Ishikawa (cell line): ENCODE measurements at regions not wholly inside any gene's neighbourhood (a gene's known extent, or its start where the extent isn't known, plus 50 kb on each side); places are given as distances from the start of the nearest gene placed in this dataset.

Experiments
- CEBPB ChIP-seq: IDR thresholded peaks from 2 replicates; pipeline ENCODE4 v1.6.1; 2012
- CREB1 ChIP-seq: IDR thresholded peaks from 2 replicates; pipeline ENCODE4 v1.6.1; 2012; ENCODE audit warnings: low read depth
- EGR1 ChIP-seq: IDR thresholded peaks from 2 replicates; pipeline ENCODE4 v1.6.1; 2012
- EP300 ChIP-seq: IDR thresholded peaks from 2 replicates; pipeline ENCODE4 v1.6.1; 2012; ENCODE audit warnings: borderline replicate concordance
- FOXM1 ChIP-seq: IDR thresholded peaks from 2 replicates; pipeline ENCODE4 v1.6.1; 2012; ENCODE audit warnings: low read depth, borderline replicate concordance
- MAX ChIP-seq: IDR thresholded peaks from 2 replicates; pipeline ENCODE4 v1.6.1; 2012
- NFIC ChIP-seq: IDR thresholded peaks from 2 replicates; pipeline ENCODE4 v1.6.1; 2012
- RAD21 ChIP-seq: IDR thresholded peaks from 2 replicates; pipeline ENCODE4 v1.6.1; 2012; ENCODE audit warnings: low read depth
- REST ChIP-seq: IDR thresholded peaks from 2 replicates; pipeline ENCODE4 v1.6.1; 2012; ENCODE audit warnings: low read depth, mild to moderate bottlenecking
- TAF1 ChIP-seq: IDR thresholded peaks from 2 replicates; pipeline ENCODE4 v1.6.1; 2012; ENCODE audit warnings: low read depth, mild to moderate bottlenecking
- TCF12 ChIP-seq: IDR thresholded peaks from 2 replicates; pipeline ENCODE4 v1.6.1; 2012; ENCODE audit warnings: low read depth
- TEAD4 ChIP-seq: IDR thresholded peaks from 2 replicates; pipeline ENCODE4 v1.6.1; 2012
- USF1 ChIP-seq: IDR thresholded peaks from 2 replicates; pipeline ENCODE4 v1.6.1; 2012
- YY1 ChIP-seq: IDR thresholded peaks from 2 replicates; pipeline ENCODE4 v1.6.1; 2012; ENCODE audit warnings: low read depth
- ZBTB7A ChIP-seq: IDR thresholded peaks from 2 replicates; pipeline ENCODE4 v1.6.1; 2012; ENCODE audit warnings: low read depth

- TF ChIP-seq NFIC (no peak), MAX (no peak), EGR1 (no peak), RAD21 (no peak), EP300 (no peak), YY1 (no peak), CEBPB (no peak), CREB1 (no peak), ZBTB7A (no peak), USF1 (no peak), TCF12 (no peak), FOXM1 (no peak), REST (no peak), TAF1 (no peak), TEAD4 (no peak)
Measured at GRCh38 chr3:38964646-38965045, 87.1 kb downstream of the SCN11A start.

GRCh38 chr3:38964204-38964603, 87.5 kb downstream of the SCN11A start:
- no peak for TF ChIP-seq USF1
- no peak for TF ChIP-seq YY1
- TF ChIP-seq MAX = no peak
- no peak for TF ChIP-seq EGR1
- TF ChIP-seq ZBTB7A = no peak
- no peak for TF ChIP-seq TCF12
- no peak for TF ChIP-seq EP300
- no peak for TF ChIP-seq RAD21
- no peak for TF ChIP-seq REST
- TF ChIP-seq FOXM1 = no peak
- no peak for TF ChIP-seq CEBPB
- no peak for TF ChIP-seq TAF1
- TF ChIP-seq CREB1 = no peak
- no peak for TF ChIP-seq TEAD4
- no peak for TF ChIP-seq NFIC

GRCh38 chr3:38960953-38961622, 90.7 kb downstream of the SCN11A start:
- peak; percentile 22 for TF ChIP-seq RAD21
- no peak for TF ChIP-seq FOXM1

GRCh38 chr3:38960042-38960622, 91.6 kb downstream of the SCN11A start:
- TF ChIP-seq EGR1 (no peak), RAD21 (no peak), TEAD4 (no peak), TCF12 (no peak), ZBTB7A (no peak), USF1 (no peak), EP300 (no peak), CREB1 (no peak), MAX (no peak), FOXM1 (no peak), NFIC (no peak), YY1 (no peak), REST (no peak), CEBPB (no peak), TAF1 (no peak)
